Gastrocnemius medialis (tissue), 4 donors: ENCODE measurements at regions not wholly inside any gene's neighbourhood (a gene's known extent, or its start where the extent isn't known, plus 50 kb on each side); places are given as distances from the start of the nearest gene placed in this dataset.
A peak's percentile ranks its signal among the peaks of the same experiment; 100 is the strongest.
"Not testable (repeated sequence)": the region's sequence is repeated elsewhere in the genome, so short reads cannot be mapped to it uniquely, and the experiment has no call there.

ENCODE experiments used
- ATAC-seq, 2 donors: fragments of 150-250 bp; one replicate each; pipeline ENCODE4 v1.9.1; 2016
- DNase-seq, 2 donors: peaks; one replicate each; pipeline ENCODE4 v3.0.0-alpha.2; 2019
- H3K27ac ChIP-seq, 4 donors: fragments of 200-600 bp; sonication (generic); 1 replicate in 1 of 4; 2 replicates in 3 of 4; pipeline ENCODE4 v1.5.1; 2016 to 2018; ENCODE audit warnings: mild to moderate bottlenecking in 2 of 4, moderate library complexity in 1 of 4
- H3K27me3 ChIP-seq, 3 donors: fragments of 200-600 bp; sonication (generic) in 2 of 3; 1 replicate in 1 of 3; 2 replicates in 2 of 3; pipeline versions ENCODE4 v1.5.1 to v1.6.0; 2016 to 2019; ENCODE audit warnings: mild to moderate bottlenecking in 1 of 3, moderate library complexity in 1 of 3
- H3K36me3 ChIP-seq, 2 donors: fragments of 200-600 bp; sonication (generic) in 1 of 2; one replicate each; pipeline ENCODE4 v1.5.1; 2017 to 2018
- H3K4me1 ChIP-seq, 2 donors: fragments of 200-600 bp; sonication (generic) in 1 of 2; one replicate each; pipeline ENCODE4 v1.5.1; 2016 to 2017; ENCODE audit warnings: mild to moderate bottlenecking in 2 of 2
- H3K4me3 ChIP-seq, 4 donors: fragments of 200-600 bp; sonication (generic) in 3 of 4; 1 replicate in 1 of 4; 2 replicates in 3 of 4; pipeline ENCODE4 v1.5.1; 2016 to 2019; ENCODE audit warnings: mild to moderate bottlenecking in 2 of 4
- H3K9me3 ChIP-seq, 3 donors: fragments of 200-600 bp; sonication (generic) in 2 of 3; 1 replicate in 1 of 3; 2 replicates in 2 of 3; pipeline ENCODE4 v1.5.1; 2016 to 2019
- CTCF ChIP-seq, 5 experiments: fragments of 450-650 bp in 3 of 5; fragments of 200-600 bp in 2 of 5; sonication (generic) in 2 of 5; IDR thresholded peaks in 4 of 5; conservative IDR thresholded peaks in 1 of 5; 1 replicate in 4 of 5; 2 replicates in 1 of 5; pipeline ENCODE4 v1.5.1; 2016 to 2019; ENCODE audit warnings: antibody characterized with exemption in 5 of 5, mild to moderate bottlenecking in 3 of 5, moderate library complexity in 3 of 5
- POLR2A ChIP-seq, 2 donors: fragments of 450-650 bp; IDR thresholded peaks; one replicate each; pipeline ENCODE4 v1.6.1; 2017; ENCODE audit warnings: antibody characterized with exemption in 2 of 2, mild to moderate bottlenecking in 2 of 2, moderate library complexity in 2 of 2
- in situ Hi-C, 4 donors: fragments of 200-750 bp; cut with MboI; loops; one replicate each; pipeline versions ENCODE4 v1.15.0 to v1.8.0; 2017; ENCODE audit warnings: low sequenced_read_pairs in 4 of 4
- intact Hi-C: fragments of 100-400 bp; cut with DNase I; formaldehyde crosslinking; loops from one replicate; pipeline ENCODE4 v1.15.1; 2023; ENCODE audit warnings: low total_unique reads

GRCh38 chr3:144968750-144969350 lies 997.2 kb downstream of the DIPK2A start:
- no peak overlapping the region for H3K27ac ChIP-seq
- H3K9me3 ChIP-seq: no peaks in the 10 kb centered on the region
- DNase-seq (no peak), ATAC-seq (no peak)
- no peak for TF ChIP-seq CTCF (IDR thresholded peaks at IDR 0.05 in 4 of 5, conservative IDR thresholded peaks at IDR 0.05 in 1 of 5)
- no peak for TF ChIP-seq POLR2A (IDR thresholded peaks at IDR 0.05)
- intact Hi-C loops: no loop called here
- in situ Hi-C loops: no loop called here
- H3K4me3 ChIP-seq: no peak overlapping the region
- H3K27me3 ChIP-seq: no peaks in the 10 kb centered on the region
- H3K4me1 ChIP-seq: no peaks in the 10 kb centered on the region
- H3K36me3 ChIP-seq: no peaks in the 10 kb centered on the region

- not testable (repeated sequence) for ATAC-seq
Observed at GRCh38 chr3:144984481-144984880, 1012.9 kb downstream of the DIPK2A start.

GRCh38 chr3:144989807-144990206 lies 1018.2 kb downstream of the DIPK2A start:
- Histone ChIP-seq H3K9me3 (no peaks in the 10 kb centered on the region), H3K36me3 (no peaks in the 10 kb centered on the region), H3K4me1 (no peaks in the 10 kb centered on the region), H3K4me3 (no peak overlapping the region), H3K27ac (no peak overlapping the region), H3K27me3 (no peaks in the 10 kb centered on the region)
- in situ Hi-C loops: no loop called here
- ATAC-seq (no peak), DNase-seq (no peak)
- no peak for TF ChIP-seq POLR2A (IDR thresholded peaks at IDR 0.05)
- TF ChIP-seq CTCF (IDR thresholded peaks at IDR 0.05 in 4 of 5, conservative IDR thresholded peaks at IDR 0.05 in 1 of 5): no peak
- intact Hi-C loops: no loop called here

More at GRCh38 chr3:144984481-144984880, 1012.9 kb downstream of the DIPK2A start:
- H3K27ac ChIP-seq, intact Hi-C loops, in situ Hi-C loops, H3K4me3 ChIP-seq, H3K36me3 ChIP-seq, H3K9me3 ChIP-seq, H3K27me3 ChIP-seq, DNase-seq, H3K4me1 ChIP-seq: not testable (repeated sequence)

- no peaks in the 10 kb centered on the region for H3K36me3 ChIP-seq
- ATAC-seq: no peak
- intact Hi-C loops (no loop called here), in situ Hi-C loops (no loop called here)
- H3K9me3 ChIP-seq: no peaks in the 10 kb centered on the region
- H3K27me3 ChIP-seq: no peaks in the 10 kb centered on the region
- H3K27ac ChIP-seq: no peak overlapping the region
- no peaks in the 10 kb centered on the region for H3K4me1 ChIP-seq
- no peak overlapping the region for H3K4me3 ChIP-seq
- TF ChIP-seq POLR2A (IDR thresholded peaks at IDR 0.05) (no peak), CTCF (IDR thresholded peaks at IDR 0.05 in 4 of 5, conservative IDR thresholded peaks at IDR 0.05 in 1 of 5) (no peak)
- no peak for DNase-seq
Observed at GRCh38 chr3:144995856-144996255, 1024.2 kb downstream of the DIPK2A start.

- ATAC-seq (peak; percentile 75 to 84), DNase-seq (no peak)
- no peaks in the 10 kb centered on the region for H3K27me3 ChIP-seq
- TF ChIP-seq POLR2A (IDR thresholded peaks at IDR 0.05) (no peak), CTCF (IDR thresholded peaks at IDR 0.05 in 4 of 5, conservative IDR thresholded peaks at IDR 0.05 in 1 of 5) (no peak)
- H3K9me3 ChIP-seq: peaks cover 0 to 2% (median 0%) of the 10 kb centered on the region in 3 donors
- no peak overlapping the region for H3K27ac ChIP-seq
- intact Hi-C loops: no loop called here
- in situ Hi-C loops: no loop called here
- H3K36me3 ChIP-seq: no peaks in the 10 kb centered on the region
- no peak overlapping the region for H3K4me3 ChIP-seq
- peaks cover 11 to 13% of the 10 kb centered on the region in 2 donors for H3K4me1 ChIP-seq
Observed at GRCh38 chr3:145005427-145005826, 1033.8 kb downstream of the DIPK2A start.
